GM12878 (cell line): ENCODE measurements at regions not wholly inside any gene's neighbourhood (a gene's known extent, or its start where the extent isn't known, plus 50 kb on each side); places are given as distances from the start of the nearest gene placed in this dataset.

Experiments used
- ATAC-seq: fragments of 200-7000 bp; cut with Tn5 transposase; 3 replicates; pipeline ENCODE4 v1.9.1; 2020; ENCODE audit warnings: mild to moderate bottlenecking, moderate library complexity
- BruUV-seq: library from RNA; stranded (reverse); fragments of 400-500 nt; replicated peaks from 2 replicates; lab custom pipeline; 2021; lab: Mats Ljungman, UMichigan
- CTCF ChIA-PET: fragments of 300-600 bp; sonication (Branson Sonifier 250); formaldehyde crosslinking; extraction: SDS; loops from one replicate; lab custom pipeline; 2021; ENCODE audit warnings: inconsistent platforms; lab: Yijun Ruan, JAX
- POLR2A ChIA-PET: fragments of 350-600 bp; formaldehyde crosslinking; extraction: SDS; loops from one replicate; lab custom pipeline; 2021; ENCODE audit warnings: inconsistent platforms; lab: Charles Lee
- RAD21 ChIA-PET: fragments of 300-600 bp; sonication (Branson Sonifier 250); formaldehyde crosslinking; loops from one replicate; lab custom pipeline; 2023; ENCODE audit warnings: antibody characterized with exemption; ENCODE audit not compliant: unreplicated experiment; lab: Charles Lee
- SMC1A ChIA-PET: fragments of 300-600 bp; sonication (Branson Sonifier 250); formaldehyde crosslinking; loops from one replicate; lab custom pipeline; 2023; ENCODE audit not compliant: unreplicated experiment, uncharacterized antibody; lab: Charles Lee
- DNase-seq: peaks from one replicate; pipeline ENCODE4 v3.0.0-alpha.2; 2011; ENCODE audit warnings: low read depth, low spot score
- FAIRE-seq: peaks from 3 replicates; lab custom pipeline; 2011; peaks lifted over from hg19 to GRCh38; lab: Jason Lieb, UNC
- H2AFZ ChIP-seq: 2 replicates; pipeline ENCODE4 v1.6.0; 2011; ENCODE audit warnings: low read depth, low read length, control low read depth; ENCODE audit not compliant: control insufficient read depth
- H3K27ac ChIP-seq: 2 replicates; pipeline ENCODE4 v1.5.1; 2011; ENCODE audit warnings: control low read depth; ENCODE audit not compliant: control insufficient read depth, insufficient read depth
- H3K27me3 ChIP-seq, 2 experiments: replicated peaks in 1 of 2; 2 replicates each; pipeline versions ENCODE4 v1.6.0 to v1.6.1; 2011; ENCODE audit warnings: low read length in 1 of 2; ENCODE audit not compliant: control insufficient read depth in 2 of 2, insufficient read depth in 2 of 2
- H3K36me3 ChIP-seq, 2 experiments: 2 replicates each; pipeline ENCODE4 v1.5.1; 2011; ENCODE audit warnings: low read length in 1 of 2; ENCODE audit not compliant: control insufficient read depth in 2 of 2, insufficient read depth in 2 of 2
- H3K4me1 ChIP-seq: 2 replicates; pipeline ENCODE4 v1.6.1; 2011; ENCODE audit warnings: mild to moderate bottlenecking, low read length, moderate library complexity, mixed read lengths; ENCODE audit not compliant: control insufficient read depth, insufficient read depth
- H3K4me2 ChIP-seq: 2 replicates; pipeline ENCODE4 v1.6.0; 2011; ENCODE audit warnings: control low read depth; ENCODE audit not compliant: control insufficient read depth, insufficient read depth
- H3K4me3 ChIP-seq: fragments of 200-600 bp; sonication (generic); 2 replicates; pipeline ENCODE4 v1.5.1; 2016
- H3K79me2 ChIP-seq: 2 replicates; pipeline ENCODE4 v1.6.0; 2011; ENCODE audit warnings: low read length; ENCODE audit not compliant: control insufficient read depth, insufficient read depth
- H3K9ac ChIP-seq: 2 replicates; pipeline ENCODE4 v1.8.0; 2011; ENCODE audit warnings: low read length, control low read depth, mixed read lengths; ENCODE audit not compliant: control insufficient read depth, insufficient read depth
- H3K9me3 ChIP-seq: replicated peaks from 3 replicates; pipeline ENCODE4 v1.5.1; 2011; ENCODE audit warnings: mild to moderate bottlenecking, low read length; ENCODE audit not compliant: control insufficient read depth, insufficient read depth
- H4K20me1 ChIP-seq: 2 replicates; pipeline ENCODE4 v1.6.0; 2011; ENCODE audit not compliant: control insufficient read depth, insufficient read depth
- CHD4 ChIP-seq: fragments of 200-600 bp; sonication (generic); IDR thresholded peaks from 2 replicates; pipeline ENCODE4 v1.6.1; 2016; ENCODE audit warnings: mild to moderate bottlenecking
- CREM ChIP-seq: IDR thresholded peaks from 2 replicates; pipeline ENCODE4 v1.6.1; 2014; ENCODE audit warnings: antibody characterized with exemption, low read depth
- CTCF ChIP-seq, 3 experiments: IDR thresholded peaks in 2 of 3; conservative IDR thresholded peaks in 1 of 3; 2 replicates each; pipeline ENCODE4 v1.5.1; 2011; ENCODE audit warnings: low read depth in 3 of 3, low read length in 3 of 3, mild to moderate bottlenecking in 3 of 3, control low read depth in 2 of 3, moderate library complexity in 2 of 3, inconsistent platforms in 1 of 3, mixed read lengths in 1 of 3; ENCODE audit not compliant: control insufficient read depth in 2 of 3, insufficient read depth in 1 of 3; ENCODE audit errors: extremely low read depth in 1 of 3
- DPF2 ChIP-seq: fragments of 450-650 bp; IDR thresholded peaks from 2 replicates; pipeline ENCODE4 v1.6.1; 2017; ENCODE audit warnings: mild to moderate bottlenecking
- EZH2 ChIP-seq: IDR thresholded peaks from 2 replicates; pipeline ENCODE4 v1.6.1; 2012; ENCODE audit warnings: low read depth, mild to moderate bottlenecking, control low read depth, inconsistent platforms, low read length, borderline replicate concordance; ENCODE audit not compliant: control insufficient read depth
- FOXM1 ChIP-seq: IDR thresholded peaks from 2 replicates; pipeline ENCODE4 v1.6.1; 2012; ENCODE audit warnings: low read depth, mild to moderate bottlenecking, inconsistent platforms, low read length, moderate library complexity
- MYC ChIP-seq: IDR thresholded peaks from 2 replicates; pipeline ENCODE4 v1.6.1; 2011; ENCODE audit warnings: mild to moderate bottlenecking, low read length, moderate library complexity, inconsistent platforms; ENCODE audit not compliant: insufficient read depth, insufficient replicate concordance, insufficient read length, severe bottlenecking
- RCOR1 ChIP-seq: conservative IDR thresholded peaks from 2 replicates; pipeline ENCODE4 v1.6.1; 2012; ENCODE audit warnings: low read depth, low read length, improper control_type of control experiment
- USF2 ChIP-seq: IDR thresholded peaks from 2 replicates; pipeline ENCODE4 v1.6.1; 2011; ENCODE audit warnings: low read depth, low read length, improper control_type of control experiment, borderline replicate concordance
- ZNF207 ChIP-seq: fragments of 450-650 bp; IDR thresholded peaks from 2 replicates; pipeline ENCODE4 v1.6.1; 2014; ENCODE audit warnings: antibody characterized with exemption, mild to moderate bottlenecking, borderline replicate concordance
- ZNF274 ChIP-seq: IDR thresholded peaks from one replicate; pipeline ENCODE4 v1.8.0; 2011; ENCODE audit not compliant: insufficient read length, insufficient read depth
- WGBS: methylation state at CpG from one replicate; pipeline ENCODE4 v1.1.6; 2016; ENCODE audit warnings: low lambda C conversion rate; ENCODE audit not compliant: insufficient replicate concordance, insufficient coverage; ENCODE audit errors: missing lambda C conversion rate; 5-methylcytosine and 5-hydroxymethylcytosine counted together
- in situ Hi-C: fragments of 300-500 bp; cut with MboI; formaldehyde crosslinking; loops from 9 replicates; pipeline ENCODE4 v1.14.3; 2018; ENCODE audit warnings: mixed read lengths
- intact Hi-C: fragments of 100-400 bp; cut with micrococcal nuclease; formaldehyde crosslinking; loops from one replicate; pipeline ENCODE4 v1.14.2; 2022; ENCODE audit not compliant: unreplicated experiment

GRCh38 chr13:103639326-103639725, 573.1 kb upstream of the SLC10A2 start (continued):
- TF ChIP-seq CTCF (IDR thresholded peaks at IDR 0.05 in 2 of 3, conservative IDR thresholded peaks at IDR 0.05 in 1 of 3; ENCODE audit: control insufficient read depth in 2 of 3, extremely low read depth in 1 of 3, insufficient read depth in 1 of 3, low read depth in 3 of 3, low read length in 3 of 3) (no peak), USF2 (no peak), ZNF207 (no peak), EZH2 (no peak), ZNF274 (no peak)

DNA sequence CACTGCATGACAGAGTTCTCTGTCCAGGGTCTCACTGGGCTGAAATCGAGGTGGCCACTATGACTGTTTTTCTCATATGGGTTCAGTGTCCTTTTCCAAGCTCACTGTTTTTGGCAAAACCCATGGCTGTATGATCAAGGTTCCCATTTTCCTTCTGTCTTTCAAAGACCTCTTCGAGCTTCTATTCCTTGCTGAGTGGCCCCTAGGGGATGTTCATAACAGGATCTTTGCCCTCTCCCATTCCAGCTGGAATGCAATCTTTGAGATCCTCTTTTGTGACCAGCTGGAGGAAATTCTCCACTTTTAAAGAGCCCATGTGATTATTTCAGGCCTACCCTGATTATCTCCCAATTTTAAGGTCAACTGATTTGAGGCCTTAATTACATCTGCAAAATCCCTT, 572.5 kb upstream of the SLC10A2 start:
- no peaks in the 10 kb centered on the region for H3K27me3 ChIP-seq
- no peak for TF ChIP-seq RCOR1
- TF ChIP-seq MYC = no peak
- TF ChIP-seq DPF2 = no peak
- no peak for TF ChIP-seq CHD4
- TF ChIP-seq USF2 = no peak
- no peak for TF ChIP-seq CREM
- TF ChIP-seq FOXM1 = no peak
- TF ChIP-seq, all 136 proteins: peak for 0
- H3K4me2 ChIP-seq = no peak overlapping the region
- no peaks in the 10 kb centered on the region for H3K4me1 ChIP-seq
- DNase-seq (no peak), FAIRE-seq (no peak), ATAC-seq (no peak)
- H3K36me3 ChIP-seq = no peaks in the 10 kb centered on the region
- no peaks in the 10 kb centered on the region for H3K79me2 ChIP-seq
- in situ Hi-C loops = no loop called here
- H3K9me3 ChIP-seq = no peaks in the 10 kb centered on the region
- H4K20me1 ChIP-seq = no peaks in the 10 kb centered on the region
- CTCF ChIA-PET = no interaction called here
- RAD21 ChIA-PET = no interaction called here
- intact Hi-C loops = no loop called here
- H2AFZ ChIP-seq = no peak overlapping the region
- WGBS = 0% methylated on average over 2 of the region's 2 CpGs
- POLR2A ChIA-PET = no interaction called here
- H3K9ac ChIP-seq = no peak overlapping the region
- SMC1A ChIA-PET = interaction anchor here (0.7 kb wide), 1 partner anchor 154 kb away, joined by 3 read pairs; no protein-coding TSS in a partner anchor
- no peak overlapping the region for H3K27ac ChIP-seq
- no peak overlapping the region for H3K4me3 ChIP-seq
- BruUV-seq = no TSS peak
